ENCODE measurements at regions not wholly inside any gene's neighbourhood (a gene's known extent, or its start where the extent isn't known, plus 50 kb on each side); places are given as distances from the start of the nearest gene placed in this dataset.

GRCh38 chr20:22098511-22098910 lies 393.0 kb downstream of the PAX1 start (continued):
- TF ChIP-seq CHD7 (IDR thresholded peaks at IDR 0.05; ENCODE audit: insufficient replicate concordance, low read length) = no peak
- peak; percentile 16 to 34 (median 28); a peak in 3 of 4 replicates for TF ChIP-seq CTCF (IDR thresholded peaks at IDR 0.05; ENCODE audit: control extremely low read depth in 1 of 3, insufficient read depth in 1 of 3, low read depth in 1 of 3, low read length in 3 of 3)
- no peak for TF ChIP-seq ASH2L (IDR thresholded peaks at IDR 0.05; ENCODE audit: low read length)
- TF ChIP-seq CBX8 (IDR thresholded peaks at IDR 0.05; ENCODE audit: borderline replicate concordance, low read depth, low read length) = no peak

Data from H1 (cell line).